B cell (primary cell): ENCODE measurements at regions not wholly inside any gene's neighbourhood (a gene's known extent, or its start where the extent isn't known, plus 50 kb on each side); places are given as distances from the start of the nearest gene placed in this dataset.

Experiments used
- ATAC-seq: fragments of 200-7000 bp; cut with Tn5 transposase; one replicate; pipeline ENCODE4 v1.10.0; 2021; ENCODE audit warnings: low read depth, mild to moderate bottlenecking, moderate number of reproducible peaks, moderate library complexity
- CTCF ChIA-PET: fragments of 350-600 bp; sonication (Branson Sonifier 250); formaldehyde crosslinking; loops from one replicate; lab custom pipeline; 2021; ENCODE audit warnings: antibody characterized with exemption, inconsistent platforms; lab: Charles Lee
- POLR2A ChIA-PET: fragments of 350-600 bp; sonication (Branson Sonifier 250); formaldehyde crosslinking; loops from one replicate; lab custom pipeline; 2021; ENCODE audit warnings: antibody characterized with exemption; lab: Charles Lee
- DNase-seq: peaks from one replicate; pipeline ENCODE4 v3.0.0; 2013
- H2AFZ ChIP-seq: 2 replicates; pipeline ENCODE4 v1.6.1; 2012; ENCODE audit warnings: mild to moderate bottlenecking, low read depth, low read length; ENCODE audit not compliant: insufficient read depth, poor library complexity, severe bottlenecking
- H3K27ac ChIP-seq, 2 donors: 1 replicate in 1 of 2; 2 replicates in 1 of 2; pipeline ENCODE4 v1.5.1; 2012 to 2013; ENCODE audit warnings: low read length in 2 of 2, mild to moderate bottlenecking in 2 of 2, moderate library complexity in 1 of 2
- H3K27me3 ChIP-seq, 4 experiments: fragments of 200-600 bp in 1 of 4; sonication (generic) in 1 of 4; replicated peaks in 1 of 4; 1 replicate in 2 of 4; 2 replicates in 2 of 4; pipeline versions ENCODE4 v1.6.1 to v1.7.0; 2013 to 2016; ENCODE audit warnings: low read length in 3 of 4, mild to moderate bottlenecking in 2 of 4, mixed read lengths in 1 of 4, moderate library complexity in 1 of 4; ENCODE audit not compliant: insufficient read depth in 4 of 4, control insufficient read depth in 3 of 4; ENCODE audit errors: control extremely low read depth in 1 of 4
- H3K36me3 ChIP-seq, 2 experiments: replicated peaks in 1 of 2; 1 replicate in 1 of 2; 2 replicates in 1 of 2; pipeline versions ENCODE4 v1.6.1 to v1.7.1; 2013; ENCODE audit warnings: low read length in 1 of 2; ENCODE audit not compliant: insufficient read depth in 2 of 2, control insufficient read depth in 1 of 2; ENCODE audit errors: control extremely low read depth in 1 of 2, extremely low read depth in 1 of 2
- H3K4me1 ChIP-seq, 2 donors: fragments of 200-600 bp in 1 of 2; sonication (generic) in 1 of 2; 1 replicate in 1 of 2; 2 replicates in 1 of 2; pipeline versions ENCODE4 v1.5.1 to v1.6.1; 2013 to 2017; ENCODE audit warnings: low read length in 2 of 2; ENCODE audit not compliant: control insufficient read depth in 2 of 2, insufficient read depth in 2 of 2
- H3K4me2 ChIP-seq: replicated peaks from 2 replicates; pipeline ENCODE3; 2012; ENCODE audit warnings: mild to moderate bottlenecking, low read depth, low read length; ENCODE audit not compliant: poor library complexity, severe bottlenecking
- H3K4me3 ChIP-seq, 5 experiments: fragments of 200-600 bp in 1 of 5; sonication (generic) in 1 of 5; 1 replicate in 3 of 5; 2 replicates in 2 of 5; pipeline versions ENCODE4 v1.5.1 to v1.7.0; 2011 to 2016; ENCODE audit warnings: low read length in 4 of 5, mild to moderate bottlenecking in 4 of 5, low read depth in 2 of 5, control low read depth in 1 of 5, moderate library complexity in 1 of 5; ENCODE audit not compliant: insufficient read depth in 1 of 5; ENCODE audit errors: control extremely low read depth in 1 of 5, extremely low read depth in 1 of 5
- H3K79me2 ChIP-seq: fragments of 200-600 bp; sonication (generic); one replicate; pipeline ENCODE4 v1.6.0; 2016; ENCODE audit warnings: low read length; ENCODE audit not compliant: control insufficient read depth, insufficient read depth
- H3K9ac ChIP-seq: fragments of 200-600 bp; sonication (generic); 2 replicates; pipeline ENCODE4 v1.6.1; 2017; ENCODE audit warnings: mild to moderate bottlenecking, low read length, moderate library complexity
- H3K9me3 ChIP-seq, 3 donors: one replicate each; pipeline versions ENCODE4 v1.6.1 to v1.7.1; 2013; ENCODE audit warnings: low read length in 2 of 3; ENCODE audit not compliant: control insufficient read depth in 2 of 3, insufficient read depth in 1 of 3; ENCODE audit errors: control extremely low read depth in 1 of 3
- H4K20me1 ChIP-seq: 2 replicates; pipeline ENCODE4 v1.6.0; 2012; ENCODE audit warnings: mild to moderate bottlenecking, low read length; ENCODE audit not compliant: insufficient read depth, control insufficient read depth, poor library complexity, severe bottlenecking
- H3K27ac Mint-ChIP-seq: one replicate; pipeline ENCODE4 v1.8.0; 2021; ENCODE audit warnings: mixed read lengths
- H3K27me3 Mint-ChIP-seq: one replicate; pipeline ENCODE4 v1.8.0; 2021; ENCODE audit warnings: mixed read lengths
- H3K4me1 Mint-ChIP-seq: one replicate; pipeline ENCODE4 v1.8.0; 2021; ENCODE audit warnings: mixed read lengths
- H3K4me3 Mint-ChIP-seq: one replicate; pipeline ENCODE4 v1.8.0; 2021; ENCODE audit warnings: mixed read lengths
- H3K9me3 Mint-ChIP-seq: one replicate; pipeline ENCODE4 v1.8.0; 2022; ENCODE audit warnings: mixed read lengths; ENCODE audit not compliant: insufficient read depth
- CTCF ChIP-seq: fragments of 200-600 bp; IDR thresholded peaks from one replicate; pipeline ENCODE4 v1.8.0; 2022; ENCODE audit warnings: antibody characterized with exemption, mild to moderate bottlenecking
- EZH2 ChIP-seq: IDR thresholded peaks from 2 replicates; pipeline ENCODE4 v1.6.1; 2012; ENCODE audit warnings: borderline replicate concordance, low read depth, mild to moderate bottlenecking, moderate library complexity, low read length; ENCODE audit not compliant: insufficient read depth, poor library complexity, severe bottlenecking
- WGBS: methylation state at CpG from one replicate; pipeline ENCODE4 v1.1.5; 2013; ENCODE audit warnings: missing lambda C conversion rate; ENCODE audit not compliant: insufficient coverage; 5-methylcytosine and 5-hydroxymethylcytosine counted together
- intact Hi-C: fragments of 100-400 bp; cut with micrococcal nuclease; formaldehyde crosslinking; loops from one replicate; pipeline ENCODE4 v1.10.0; 2022

GRCh38 chr20:50252701-50253100 is 62.1 kb downstream of the CEBPB start:
- WGBS, result 74% methylated on average over 7 of the region's 7 CpGs
- H3K4me1 Mint-ChIP-seq, result no peaks in the 10 kb centered on the region
- Histone ChIP-seq H3K4me1 (no peaks in the 10 kb centered on the region), H3K27ac (no peak overlapping the region), H3K79me2 (no peaks in the 10 kb centered on the region), H3K9ac (no peak overlapping the region), H3K36me3 (no peaks in the 10 kb centered on the region), H3K27me3 (peaks cover 0 to 4% (median 0%) of the 10 kb centered on the region in 4 experiments), H3K9me3 (peaks cover 0 to 3% (median 0%) of the 10 kb centered on the region in 3 donors), H3K4me3 (no peak overlapping the region), H3K4me2 (no peak overlapping the region), H2AFZ (no peak overlapping the region), H4K20me1 (no peaks in the 10 kb centered on the region)
- ATAC-seq, result no peak
- H3K9me3 Mint-ChIP-seq, result no peaks in the 10 kb centered on the region
- H3K27ac Mint-ChIP-seq, result no peak overlapping the region
- peaks cover 22% of the 10 kb centered on the region for H3K27me3 Mint-ChIP-seq
- intact Hi-C loops, result no loop called here
- CTCF ChIA-PET, result no interaction called here
- DNase-seq, result no peak
- no peak for TF ChIP-seq EZH2
- TF ChIP-seq CTCF, result no peak
- no peak overlapping the region for H3K4me3 Mint-ChIP-seq
- POLR2A ChIA-PET, result no interaction called here

- ATAC-seq, result no peak
- ChIA-PET POLR2A (no interaction called here), CTCF (no interaction called here)
- H3K27ac ChIP-seq, result no peak overlapping the region
- peaks cover 0 to 3% (median 0%) of the 10 kb centered on the region in 3 donors for H3K9me3 ChIP-seq
- H3K36me3 ChIP-seq, result no peaks in the 10 kb centered on the region
- no peaks in the 10 kb centered on the region for H3K79me2 ChIP-seq
- no peaks in the 10 kb centered on the region for H4K20me1 ChIP-seq
- intact Hi-C loops, result no loop called here
- H3K27ac Mint-ChIP-seq, result no peak overlapping the region
- peaks cover 22% of the 10 kb centered on the region for H3K27me3 Mint-ChIP-seq
- peaks cover 0 to 4% (median 0%) of the 10 kb centered on the region in 4 experiments for H3K27me3 ChIP-seq
- WGBS, result 97% methylated on average over 9 of the region's 10 CpGs
- no peak overlapping the region for H3K4me3 ChIP-seq
- H3K4me1 Mint-ChIP-seq, result no peaks in the 10 kb centered on the region
- H3K4me2 ChIP-seq, result no peak overlapping the region
- H3K4me1 ChIP-seq, result no peaks in the 10 kb centered on the region
- no peak for DNase-seq
- TF ChIP-seq CTCF, result no peak
- no peak overlapping the region for H3K4me3 Mint-ChIP-seq
- H3K9me3 Mint-ChIP-seq, result no peaks in the 10 kb centered on the region
- no peak overlapping the region for H3K9ac ChIP-seq
- H2AFZ ChIP-seq, result no peak overlapping the region
These were observed 62.5 kb downstream of the CEBPB start for GRCh38 chr20:50253101-50253500.
